A549 (cell line): ENCODE measurements at regions not wholly inside any gene's neighbourhood (a gene's known extent, or its start where the extent isn't known, plus 50 kb on each side); places are given as distances from the start of the nearest gene placed in this dataset.

Experiments used
- ATAC-seq, 2 experiments: fragments of 200-7000 bp in 1 of 2; fragments of >200 bp in 1 of 2; cut with Nextera tagmentation in 1 of 2; cut with Tn5 transposase in 1 of 2; 3 replicates each; pipeline versions ENCODE4 v1.8.0 to v1.9.1; 2018 to 2020; ENCODE audit warnings: mild to moderate bottlenecking in 1 of 2, moderate library complexity in 1 of 2
- CTCF ChIA-PET: fragments of 300-600 bp; sonication (Branson Sonifier 250); formaldehyde crosslinking; extraction: SDS; loops from one replicate; lab custom pipeline; 2021; ENCODE audit warnings: antibody characterized with exemption, inconsistent platforms; lab: Yijun Ruan, JAX
- POLR2A ChIA-PET: fragments of 350-600 bp; formaldehyde crosslinking; extraction: SDS; loops from one replicate; lab custom pipeline; 2021; ENCODE audit warnings: antibody characterized with exemption, inconsistent platforms; lab: Yijun Ruan, JAX
- DNase-seq, 2 experiments: peaks; one replicate each; pipeline versions ENCODE4 v3.0.0 to v3.0.0-alpha.2; 2011 to 2016; ENCODE audit warnings: low read depth in 1 of 2, low spot score in 1 of 2
- FAIRE-seq: peaks from 2 replicates; lab custom pipeline; 2011; peaks lifted over from hg19 to GRCh38; lab: Jason Lieb, UNC
- H3K27ac ChIP-seq, 2 experiments: fragments of >200 bp; sonication (Bioruptor Twin); formaldehyde crosslinking; 3 replicates each; pipeline ENCODE4 v1.5.1; 2016 to 2017
- H3K4me1 ChIP-seq: fragments of >200 bp; sonication (Bioruptor Twin); formaldehyde crosslinking; 3 replicates; pipeline ENCODE4 v1.6.1; 2016
- H3K4me2 ChIP-seq: fragments of >200 bp; sonication (Bioruptor Twin); formaldehyde crosslinking; 3 replicates; pipeline ENCODE4 v1.6.1; 2016
- H3K4me3 ChIP-seq: fragments of >200 bp; sonication (Bioruptor Twin); formaldehyde crosslinking; 3 replicates; pipeline ENCODE4 v1.5.1; 2016
- H3K9me3 ChIP-seq: fragments of >200 bp; sonication (Bioruptor Twin); formaldehyde crosslinking; 3 replicates; pipeline ENCODE4 v1.6.1; 2016
- BCL3 ChIP-seq: fragments of >200 bp; sonication (Bioruptor Twin); formaldehyde crosslinking; IDR thresholded peaks from 3 replicates; pipeline ENCODE4 v1.6.1; 2016
- BHLHE40 ChIP-seq: IDR thresholded peaks from 2 replicates; pipeline ENCODE4 v1.6.1; 2012; ENCODE audit warnings: low read depth, low read length, inconsistent platforms
- CTCF ChIP-seq: fragments of >200 bp; sonication (Bioruptor Twin); formaldehyde crosslinking; IDR thresholded peaks from 3 replicates; pipeline ENCODE4 v1.5.1; 2016
- EHF ChIP-seq: fragments of 250-450 bp; sonication (Bioruptor Pico); IDR thresholded peaks from 2 replicates; pipeline ENCODE4 v1.5.0; 2020; ENCODE audit warnings: mild to moderate bottlenecking
- EHMT2 ChIP-seq: fragments of 200-600 bp; sonication (generic); IDR thresholded peaks from 2 replicates; pipeline ENCODE4 v1.6.1; 2016; ENCODE audit warnings: antibody characterized with exemption, low read depth, mild to moderate bottlenecking, moderate library complexity
- ELK1 ChIP-seq: fragments of 150-350 bp; IDR thresholded peaks from 2 replicates; pipeline ENCODE4 v1.6.1; 2014; ENCODE audit warnings: low read depth, mild to moderate bottlenecking, low read length
- EP300 ChIP-seq, 2 experiments: fragments of >200 bp; sonication (Bioruptor Twin); formaldehyde crosslinking; IDR thresholded peaks; 2 replicates in 1 of 2; 3 replicates in 1 of 2; pipeline ENCODE4 v1.6.1; 2016 to 2017
- FOXS1 ChIP-seq: fragments of 250-450 bp; sonication (Bioruptor Pico); IDR thresholded peaks from 2 replicates; pipeline ENCODE4 v1.5.0; 2020; ENCODE audit warnings: mild to moderate bottlenecking, moderate library complexity
- HES2 ChIP-seq: fragments of >200 bp; sonication (Bioruptor Twin); formaldehyde crosslinking; IDR thresholded peaks from 2 replicates; pipeline ENCODE4 v1.6.1; 2016
- HEYL ChIP-seq: fragments of 250-450 bp; sonication (Bioruptor Pico); IDR thresholded peaks from 2 replicates; pipeline ENCODE4 v1.8.0; 2021; ENCODE audit warnings: mild to moderate bottlenecking, moderate library complexity
- HMGXB4 ChIP-seq: fragments of 250-450 bp; sonication (Bioruptor Pico); IDR thresholded peaks from 2 replicates; pipeline ENCODE4 v1.5.0; 2021; ENCODE audit warnings: mild to moderate bottlenecking, moderate library complexity, borderline replicate concordance
- HOXA7 ChIP-seq: fragments of 250-450 bp; sonication (Bioruptor Pico); IDR thresholded peaks from 2 replicates; pipeline ENCODE4 v1.5.0; 2020; ENCODE audit warnings: mild to moderate bottlenecking, moderate library complexity
- HOXB13 ChIP-seq: fragments of 250-450 bp; sonication (Bioruptor Pico); IDR thresholded peaks from 2 replicates; pipeline ENCODE4 v1.5.0; 2020; ENCODE audit warnings: low read depth, mild to moderate bottlenecking, moderate library complexity
- HOXB5 ChIP-seq: fragments of 250-450 bp; sonication (Bioruptor Pico); IDR thresholded peaks from 2 replicates; pipeline ENCODE4 v1.5.0; 2020; ENCODE audit warnings: mild to moderate bottlenecking, moderate library complexity
- JUN ChIP-seq, 2 experiments: fragments of >200 bp; sonication (Bioruptor Twin); formaldehyde crosslinking; IDR thresholded peaks; 2 replicates in 1 of 2; 3 replicates in 1 of 2; pipeline ENCODE4 v1.6.1; 2016 to 2017
- KDM5A ChIP-seq: fragments of 200-600 bp; sonication (generic); IDR thresholded peaks from 2 replicates; pipeline ENCODE4 v1.6.1; 2016; ENCODE audit warnings: antibody characterized with exemption, mild to moderate bottlenecking
- MAFK ChIP-seq: fragments of 450-650 bp; IDR thresholded peaks from 2 replicates; pipeline ENCODE4 v1.6.1; 2014; ENCODE audit not compliant: partially characterized antibody
- MAZ ChIP-seq: fragments of 150-350 bp; IDR thresholded peaks from 2 replicates; pipeline ENCODE4 v1.6.1; 2014; ENCODE audit warnings: antibody characterized with exemption, low read depth, low read length, borderline replicate concordance
- MYC ChIP-seq: IDR thresholded peaks from 2 replicates; pipeline ENCODE4 v1.6.1; 2012; ENCODE audit warnings: mild to moderate bottlenecking, inconsistent platforms, low read length, improper control_type of control experiment, borderline replicate concordance
- NR3C1 ChIP-seq: fragments of >200 bp; sonication (Bioruptor Twin); formaldehyde crosslinking; IDR thresholded peaks from 3 replicates; pipeline ENCODE4 v1.6.1; 2017
- PHF8 ChIP-seq: fragments of 200-600 bp; sonication (generic); IDR thresholded peaks from 2 replicates; pipeline ENCODE4 v1.6.1; 2016; ENCODE audit warnings: low read depth, mild to moderate bottlenecking, antibody characterized with exemption, moderate library complexity, borderline replicate concordance
- POLR2A ChIP-seq: IDR thresholded peaks from 2 replicates; pipeline ENCODE4 v1.6.1; 2012; ENCODE audit warnings: mild to moderate bottlenecking, low read length
- RCOR1 ChIP-seq: fragments of 150-350 bp; IDR thresholded peaks from 2 replicates; pipeline ENCODE4 v1.6.1; 2014; ENCODE audit warnings: antibody characterized with exemption, low read length, low read depth
- SMC3 ChIP-seq: fragments of >200 bp; sonication (Bioruptor Twin); formaldehyde crosslinking; IDR thresholded peaks from 3 replicates; pipeline ENCODE4 v1.6.1; 2018; ENCODE audit warnings: inconsistent platforms
- SREBF2 ChIP-seq: fragments of 450-650 bp; IDR thresholded peaks from 2 replicates; pipeline ENCODE4 v1.6.1; 2014; ENCODE audit warnings: mild to moderate bottlenecking, moderate library complexity
- TFCP2L1 ChIP-seq: fragments of 250-450 bp; sonication (Bioruptor Pico); IDR thresholded peaks from 2 replicates; pipeline ENCODE4 v1.5.0; 2021; ENCODE audit warnings: mild to moderate bottlenecking
- ZSCAN20 ChIP-seq: fragments of 250-450 bp; sonication (Bioruptor Pico); IDR thresholded peaks from 2 replicates; pipeline ENCODE4 v1.8.0; 2022; ENCODE audit warnings: mild to moderate bottlenecking, moderate library complexity
- WGBS: methylation state at CpG from one replicate; pipeline ENCODE4 v1.1.6; 2017; ENCODE audit errors: missing lambda C conversion rate; 5-methylcytosine and 5-hydroxymethylcytosine counted together
- TF ChIP-seq, protein P1 (sequence below): IDR thresholded peaks from 2 replicates; pipeline ENCODE4 v1.6.1; 2012

DNA sequence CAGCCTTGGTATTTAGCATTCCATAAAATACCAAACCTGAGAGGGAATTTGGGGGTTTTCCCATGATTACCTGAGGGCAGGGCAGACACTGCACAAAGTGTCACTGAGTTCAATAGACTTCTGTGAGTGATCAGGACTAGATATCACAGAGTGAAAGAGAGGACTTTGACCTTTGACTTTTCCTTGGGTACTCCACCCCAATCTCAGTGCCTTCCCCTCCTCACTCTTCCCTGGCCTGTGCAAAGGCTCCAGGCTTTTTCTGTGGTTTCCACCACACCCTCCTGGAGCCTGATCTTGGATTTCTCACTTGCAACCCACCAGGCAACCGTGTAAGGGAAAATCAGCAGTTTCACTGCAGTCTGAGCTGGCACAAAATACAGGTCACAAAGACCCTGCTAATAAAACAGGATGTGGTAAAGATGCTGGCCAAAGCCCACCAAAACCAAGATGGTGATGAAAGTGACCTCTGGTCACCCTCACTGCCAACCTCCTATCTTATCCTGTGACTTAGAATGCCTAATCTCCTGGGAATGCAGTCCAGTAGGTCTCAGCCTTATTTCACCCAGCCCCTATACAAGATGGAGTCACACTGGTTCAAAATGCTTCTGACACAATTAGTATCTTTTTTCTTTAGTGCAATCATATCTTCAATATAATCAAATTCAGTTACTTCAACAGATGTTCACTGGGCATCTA is 64.0 kb downstream of the BOD1L2 start (continued):
- TF ChIP-seq BCL3 (no peak), SMC3 (no peak), NR3C1 (no peak), KDM5A (no peak), FOXS1 (CRISPR knock-in tag) (0 out of 2 replicates have a peak, but pooled peaks have one; percentile 32), EHMT2 (no peak), CTCF (no peak), MAFK (no peak), HEYL (CRISPR knock-in tag) (0 out of 2 replicates have a peak, but pooled peaks have one; percentile 57), HES2 (no peak), HOXB13 (CRISPR knock-in tag) (0 out of 2 replicates have a peak, but pooled peaks have one; percentile 25), JUN (IDR thresholded peaks at IDR 0.05) (no peak), BHLHE40 (no peak), PHF8 (no peak), SREBF2 (no peak), RCOR1 (no peak), POLR2A (no peak), EHF (CRISPR knock-in tag) (peak; percentile 84; the same call in 1 of the 2 replicates)

- FAIRE-seq: no peak
- no peak for DNase-seq
- Histone ChIP-seq H3K9me3 (no peaks in the 10 kb centered on the region), H3K4me1 (peaks cover 24% of the 10 kb centered on the region), H3K4me2 (peak overlapping the region; percentile 78), H3K4me3 (no peak overlapping the region), H3K27ac (peak overlapping the region; percentile 59 to 85; a peak in 5 of 6 replicates)
- 94% methylated on average over 3 of the region's 3 CpGs for WGBS
- ATAC-seq: no peak
- TF ChIP-seq, protein P1, sequence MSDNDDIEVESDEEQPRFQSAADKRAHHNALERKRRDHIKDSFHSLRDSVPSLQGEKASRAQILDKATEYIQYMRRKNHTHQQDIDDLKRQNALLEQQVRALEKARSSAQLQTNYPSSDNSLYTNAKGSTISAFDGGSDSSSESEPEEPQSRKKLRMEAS: no peak
- POLR2A ChIA-PET: no interaction called here
- CTCF ChIA-PET: interaction anchor here (1.5 kb wide), 1 partner anchor 235 kb away, joined by 3 read pairs; no protein-coding TSS in a partner anchor
These were observed 64.5 kb downstream of the BOD1L2 start for GRCh38 chr18:57211412-57211750.

DNA sequence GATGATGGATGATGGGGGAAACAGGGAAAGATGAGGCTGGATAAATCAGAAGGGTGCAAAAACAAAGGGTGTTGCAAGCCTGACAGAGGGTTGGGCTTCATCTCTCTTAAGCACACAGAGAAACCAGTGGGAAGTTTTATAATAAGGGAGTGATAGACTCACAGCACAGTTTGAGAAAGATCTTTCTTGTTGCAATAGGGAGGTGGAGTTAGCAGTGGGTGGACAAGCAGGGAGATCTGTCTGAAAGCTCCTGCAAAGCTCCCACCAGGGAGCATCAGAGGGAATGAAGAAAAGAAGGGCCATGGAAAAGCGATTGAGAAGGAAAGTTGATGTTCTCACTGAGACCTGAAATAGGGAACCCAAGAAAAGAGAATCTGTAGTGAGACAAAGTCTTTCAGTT is 64.9 kb downstream of the BOD1L2 start:
- ChIA-PET POLR2A (no interaction called here), CTCF (interaction anchor here (1.5 kb wide), 1 partner anchor 235 kb away, joined by 3 read pairs; no protein-coding TSS in a partner anchor)
- WGBS: 95% methylated on average over 1 of the region's 1 CpG
- TF ChIP-seq KDM5A (no peak), TFCP2L1 (CRISPR knock-in tag) (no peak), SREBF2 (no peak), JUN (IDR thresholded peaks at IDR 0.05) (no peak), ELK1 (no peak), EHF (CRISPR knock-in tag) (no peak), MYC (no peak), EP300 (IDR thresholded peaks at IDR 0.05) (no peak), HOXB5 (CRISPR knock-in tag) (no peak), HOXA7 (CRISPR knock-in tag) (no peak), MAZ (no peak), BCL3 (no peak), ZSCAN20 (CRISPR knock-in tag) (no peak), HMGXB4 (CRISPR knock-in tag) (no peak)
- TF ChIP-seq, protein P1: no peak

More for the DNA sequence above, 64.9 kb downstream of the BOD1L2 start:
- peak overlapping the region in 1 of 2 experiments; percentile 85; a peak in 4 of 6 replicates for H3K27ac ChIP-seq
- H3K4me1 ChIP-seq: peaks cover 24% of the 10 kb centered on the region
- H3K4me2 ChIP-seq: no peak overlapping the region
- FAIRE-seq (no peak), DNase-seq (no peak), ATAC-seq (no peak)
- H3K9me3 ChIP-seq: no peaks in the 10 kb centered on the region
- no peak overlapping the region for H3K4me3 ChIP-seq
